ENCODE measurements at regions not wholly inside any gene's neighbourhood (a gene's known extent, or its start where the extent isn't known, plus 50 kb on each side); places are given as distances from the start of the nearest gene placed in this dataset.

GRCh38 chr9:26439061-26439624 lies 453.5 kb downstream of the CAAP1 start:
- TF ChIP-seq REST (IDR thresholded peaks at IDR 0.05; ENCODE audit: low read depth) (no peak), TAF1 (IDR thresholded peaks at IDR 0.05; ENCODE audit: low read depth) (no peak), ZBTB7A (IDR thresholded peaks at IDR 0.05; ENCODE audit: low read depth) (no peak), YY1 (IDR thresholded peaks at IDR 0.05; ENCODE audit: low read depth) (no peak), EP300 (IDR thresholded peaks at IDR 0.05; ENCODE audit: borderline replicate concordance) (no peak), NFIC (IDR thresholded peaks at IDR 0.05) (no peak), TCF12 (IDR thresholded peaks at IDR 0.05; ENCODE audit: low read depth) (no peak), FOXM1 (IDR thresholded peaks at IDR 0.05; ENCODE audit: borderline replicate concordance, low read depth) (no peak), EGR1 (IDR thresholded peaks at IDR 0.05) (no peak), MAX (IDR thresholded peaks at IDR 0.05) (no peak), CEBPB (IDR thresholded peaks at IDR 0.05) (no peak), RAD21 (IDR thresholded peaks at IDR 0.05; ENCODE audit: low read depth) (no peak), USF1 (IDR thresholded peaks at IDR 0.05) (no peak)

All from Ishikawa (cell line).